IMR-90 (cell line): ENCODE measurements at regions not wholly inside any gene's neighbourhood (a gene's known extent, or its start where the extent isn't known, plus 50 kb on each side); places are given as distances from the start of the nearest gene placed in this dataset.

Experiments used
- CEBPB ChIP-seq: IDR thresholded peaks from 2 replicates; pipeline ENCODE4 v1.6.1; 2012; ENCODE audit warnings: low read depth, low read length, improper control_type of control experiment
- CTCF ChIP-seq: conservative IDR thresholded peaks from 2 replicates; pipeline ENCODE4 v1.5.1; 2012; ENCODE audit warnings: mild to moderate bottlenecking, low read depth, low read length, improper control_type of control experiment
- RAD21 ChIP-seq: IDR thresholded peaks from 2 replicates; pipeline ENCODE4 v1.6.1; 2012; ENCODE audit warnings: low read length, improper control_type of control experiment
- RCOR1 ChIP-seq: IDR thresholded peaks from 2 replicates; pipeline ENCODE4 v1.6.1; 2012; ENCODE audit warnings: mild to moderate bottlenecking, low read length, improper control_type of control experiment; ENCODE audit not compliant: insufficient replicate concordance

- TF ChIP-seq CTCF (peak; percentile 76), RAD21 (peak; percentile 74), RCOR1 (no peak), CEBPB (no peak)
These were observed 373.0 kb upstream of the RASGEF1B start for GRCh38 chr4:81844717-81845116.
